Endothelial cell of umbilical vein (primary cell): ENCODE measurements at regions not wholly inside any gene's neighbourhood (a gene's known extent, or its start where the extent isn't known, plus 50 kb on each side); places are given as distances from the start of the nearest gene placed in this dataset.

Experiments used
- BruUV-seq: library from RNA; stranded (reverse); fragments of 400-500 nt; replicated peaks from 2 replicates; lab custom pipeline; 2021; lab: Mats Ljungman, UMichigan
- CTCF ChIA-PET: fragments of 300-600, 350-600 bp; sonication (Branson Sonifier 250); formaldehyde crosslinking; loops from one replicate; lab custom pipeline; 2021; ENCODE audit warnings: antibody characterized with exemption, inconsistent platforms; lab: Charles Lee
- POLR2A ChIA-PET: fragments of 300-600, 350-600 bp; sonication (Branson Sonifier 250); formaldehyde crosslinking; loops from one replicate; lab custom pipeline; 2021; ENCODE audit warnings: antibody characterized with exemption, inconsistent platforms; lab: Charles Lee
- DNase-seq: peaks from one replicate; pipeline ENCODE4 v3.0.0-alpha.2; 2011; ENCODE audit warnings: low read depth, low spot score
- FAIRE-seq: peaks from 2 replicates; lab custom pipeline; 2011; peaks lifted over from hg19 to GRCh38; lab: Jason Lieb, UNC
- H2AFZ ChIP-seq: 2 replicates; pipeline ENCODE4 v1.6.0; 2012; ENCODE audit warnings: low read depth, low read length, control low read depth, inconsistent platforms
- H3K27ac ChIP-seq: 2 replicates; pipeline ENCODE4 v1.5.1; 2011; ENCODE audit warnings: low read depth, mild to moderate bottlenecking, control low read depth, low read length, moderate library complexity; ENCODE audit not compliant: insufficient read depth
- H3K27me3 ChIP-seq, 2 experiments: 2 replicates each; pipeline versions ENCODE4 v1.6.0 to v1.6.1; 2011; ENCODE audit warnings: low read length in 2 of 2, mixed read lengths in 1 of 2; ENCODE audit not compliant: control insufficient read depth in 2 of 2, insufficient read depth in 2 of 2
- H3K36me3 ChIP-seq, 2 experiments: 2 replicates in 1 of 2; 3 replicates in 1 of 2; pipeline ENCODE4 v1.5.1; 2011; ENCODE audit warnings: low read length in 2 of 2, mild to moderate bottlenecking in 1 of 2, moderate library complexity in 1 of 2; ENCODE audit not compliant: control insufficient read depth in 2 of 2, insufficient read depth in 2 of 2; ENCODE audit errors: extremely low read depth in 1 of 2
- H3K4me1 ChIP-seq: 3 replicates; pipeline ENCODE4 v1.5.1; 2011; ENCODE audit warnings: mild to moderate bottlenecking, low read length; ENCODE audit not compliant: control insufficient read depth, insufficient read depth; ENCODE audit errors: extremely low read depth
- H3K4me2 ChIP-seq: 2 replicates; pipeline ENCODE4 v1.6.1; 2011; ENCODE audit warnings: low read length, control low read depth, mixed read lengths; ENCODE audit not compliant: insufficient read depth
- H3K4me3 ChIP-seq, 3 experiments: fragments of 200-600 bp in 1 of 3; sonication (generic), shearing (Covaris generic) in 1 of 3; replicated peaks in 1 of 3; 2 replicates each; pipeline ENCODE4 v1.5.1; 2011 to 2016; ENCODE audit warnings: control low read depth in 3 of 3, low read length in 3 of 3, mild to moderate bottlenecking in 2 of 3, inconsistent platforms in 1 of 3, low read depth in 1 of 3, moderate library complexity in 1 of 3; ENCODE audit not compliant: insufficient read depth in 1 of 3
- H3K79me2 ChIP-seq: 2 replicates; pipeline ENCODE4 v1.6.0; 2012; ENCODE audit warnings: low read length, inconsistent platforms; ENCODE audit not compliant: control insufficient read depth, insufficient read depth
- H3K9ac ChIP-seq: replicated peaks from 2 replicates; pipeline ENCODE3; 2011; ENCODE audit warnings: low read length, control low read depth; ENCODE audit not compliant: insufficient read depth; ENCODE audit errors: extremely low read depth
- H3K9me1 ChIP-seq: replicated peaks from 3 replicates; pipeline ENCODE4 v1.6.0; 2011; ENCODE audit warnings: mild to moderate bottlenecking, low read length; ENCODE audit not compliant: control insufficient read depth, insufficient read depth; ENCODE audit errors: extremely low read depth
- H3K9me3 ChIP-seq: replicated peaks from 2 replicates; pipeline ENCODE4 v1.5.1; 2012; ENCODE audit warnings: low read length, inconsistent platforms; ENCODE audit not compliant: control insufficient read depth, insufficient read depth
- H4K20me1 ChIP-seq: replicated peaks from 2 replicates; pipeline ENCODE3; 2011; ENCODE audit warnings: mild to moderate bottlenecking, low read length; ENCODE audit not compliant: control insufficient read depth, insufficient read depth; ENCODE audit errors: extremely low read depth
- EZH2 ChIP-seq: IDR thresholded peaks from 2 replicates; pipeline ENCODE4 v1.6.1; 2012; ENCODE audit warnings: borderline replicate concordance, low read depth, mild to moderate bottlenecking, moderate library complexity, low read length, inconsistent platforms; ENCODE audit not compliant: severe bottlenecking
- FOS ChIP-seq: IDR thresholded peaks from 2 replicates; pipeline ENCODE4 v1.6.1; 2011; ENCODE audit warnings: mild to moderate bottlenecking, low read length, moderate library complexity, borderline replicate concordance; ENCODE audit not compliant: insufficient read depth
- GATA2 ChIP-seq: IDR thresholded peaks from 2 replicates; pipeline ENCODE4 v1.7.0; 2011; ENCODE audit warnings: low read depth, mild to moderate bottlenecking, moderate library complexity, mixed read lengths, low read length; ENCODE audit not compliant: insufficient read length, insufficient read depth
- JUN ChIP-seq: IDR thresholded peaks from 2 replicates; pipeline ENCODE4 v1.6.1; 2011; ENCODE audit warnings: borderline replicate concordance, low read depth; ENCODE audit not compliant: insufficient read length, insufficient read depth
- MYC ChIP-seq: IDR thresholded peaks from one replicate; pipeline ENCODE4 v1.6.1; 2011; ENCODE audit warnings: mild to moderate bottlenecking, low read depth, low read length
- POLR2A ChIP-seq: IDR thresholded peaks from 2 replicates; pipeline ENCODE4 v1.6.1; 2012; ENCODE audit warnings: low read depth, mild to moderate bottlenecking, control low read depth, low read length
- POLR2AphosphoS5 ChIP-seq: IDR thresholded peaks from 2 replicates; pipeline ENCODE4 v1.6.1; 2012; ENCODE audit warnings: low read depth, mild to moderate bottlenecking, control low read depth, low read length, moderate library complexity; ENCODE audit not compliant: insufficient read depth
- dilution Hi-C: fragments of 300-500 bp; cut with MboI; formaldehyde crosslinking; loops from one replicate; pipeline ENCODE4 v1.15.0; 2019; ENCODE audit warnings: low sequenced_read_pairs; ENCODE audit not compliant: extremely low pct_ligation_motif_present
- intact Hi-C: fragments of 100-400 bp; cut with micrococcal nuclease; formaldehyde crosslinking; loops from one replicate; pipeline ENCODE4 v1.10.0; 2022
- TF ChIP-seq, protein P1 (sequence below), 2 donors: IDR thresholded peaks; 1 replicate in 1 of 2; 2 replicates in 1 of 2; pipeline ENCODE4 v1.5.1; 2011; ENCODE audit warnings: low read length in 2 of 2, mild to moderate bottlenecking in 2 of 2, moderate library complexity in 2 of 2, control low read depth in 1 of 2, inconsistent platforms in 1 of 2, low read depth in 1 of 2; ENCODE audit not compliant: insufficient read depth in 1 of 2; ENCODE audit errors: extremely low read depth in 1 of 2
- TF ChIP-seq, protein P2 (sequence below): IDR thresholded peaks from 2 replicates; pipeline ENCODE4 v1.6.1; 2011; ENCODE audit not compliant: insufficient read depth, insufficient read length

DNA sequence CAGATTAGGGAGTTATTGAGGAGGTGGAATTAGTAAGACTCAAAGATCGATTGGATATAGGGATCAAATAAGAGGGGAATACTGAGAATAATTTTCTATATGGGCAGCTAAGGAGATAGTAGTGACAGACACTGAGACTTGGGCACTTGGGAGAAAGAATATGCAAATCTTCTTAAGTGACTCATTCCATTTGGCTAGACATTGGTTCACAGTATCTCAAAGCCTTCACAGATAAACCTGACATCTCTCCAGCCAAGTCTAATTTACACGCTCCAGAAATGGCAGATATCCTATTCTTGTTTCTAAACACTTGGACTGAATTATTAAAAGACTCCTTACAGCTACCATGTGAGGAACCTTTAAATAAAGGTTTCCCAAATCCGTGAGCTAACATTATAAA lies 104.6 kb upstream of the ADAMTS9 start:
- dilution Hi-C loops (no loop called here), intact Hi-C loops (no loop called here)
- H3K27me3 ChIP-seq = no peaks in the 10 kb centered on the region
- H3K4me3 ChIP-seq = no peak overlapping the region
- peaks cover 18% of the 10 kb centered on the region for H3K4me1 ChIP-seq
- no peaks in the 10 kb centered on the region for H4K20me1 ChIP-seq
- CTCF ChIA-PET = no interaction called here
- H2AFZ ChIP-seq = no peak overlapping the region
- FAIRE-seq = no peak
- no peak overlapping the region for H3K27ac ChIP-seq
- H3K9me1 ChIP-seq = no peaks in the 10 kb centered on the region
- no TSS peak for BruUV-seq
- TF ChIP-seq POLR2AphosphoS5 (no peak), FOS (no peak), EZH2 (no peak), POLR2A (no peak), MYC (no peak), GATA2 (no peak), JUN (no peak)
- TF ChIP-seq, protein P1, sequence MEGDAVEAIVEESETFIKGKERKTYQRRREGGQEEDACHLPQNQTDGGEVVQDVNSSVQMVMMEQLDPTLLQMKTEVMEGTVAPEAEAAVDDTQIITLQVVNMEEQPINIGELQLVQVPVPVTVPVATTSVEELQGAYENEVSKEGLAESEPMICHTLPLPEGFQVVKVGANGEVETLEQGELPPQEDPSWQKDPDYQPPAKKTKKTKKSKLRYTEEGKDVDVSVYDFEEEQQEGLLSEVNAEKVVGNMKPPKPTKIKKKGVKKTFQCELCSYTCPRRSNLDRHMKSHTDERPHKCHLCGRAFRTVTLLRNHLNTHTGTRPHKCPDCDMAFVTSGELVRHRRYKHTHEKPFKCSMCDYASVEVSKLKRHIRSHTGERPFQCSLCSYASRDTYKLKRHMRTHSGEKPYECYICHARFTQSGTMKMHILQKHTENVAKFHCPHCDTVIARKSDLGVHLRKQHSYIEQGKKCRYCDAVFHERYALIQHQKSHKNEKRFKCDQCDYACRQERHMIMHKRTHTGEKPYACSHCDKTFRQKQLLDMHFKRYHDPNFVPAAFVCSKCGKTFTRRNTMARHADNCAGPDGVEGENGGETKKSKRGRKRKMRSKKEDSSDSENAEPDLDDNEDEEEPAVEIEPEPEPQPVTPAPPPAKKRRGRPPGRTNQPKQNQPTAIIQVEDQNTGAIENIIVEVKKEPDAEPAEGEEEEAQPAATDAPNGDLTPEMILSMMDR (IDR thresholded peaks at IDR 0.05; ENCODE audit: extremely low read depth in 1 of 2, insufficient read depth in 1 of 2, low read depth in 1 of 2, low read length in 2 of 2) = no peak
- TF ChIP-seq, protein P2, sequence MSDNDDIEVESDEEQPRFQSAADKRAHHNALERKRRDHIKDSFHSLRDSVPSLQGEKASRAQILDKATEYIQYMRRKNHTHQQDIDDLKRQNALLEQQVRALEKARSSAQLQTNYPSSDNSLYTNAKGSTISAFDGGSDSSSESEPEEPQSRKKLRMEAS = no peak
- no peaks in the 10 kb centered on the region for H3K9me3 ChIP-seq
- POLR2A ChIA-PET = no interaction called here
- H3K9ac ChIP-seq = no peak overlapping the region
- DNase-seq = no peak
- H3K79me2 ChIP-seq = no peaks in the 10 kb centered on the region
- no peaks in the 10 kb centered on the region for H3K36me3 ChIP-seq
- H3K4me2 ChIP-seq = no peak overlapping the region
